ENCODE measurements at regions not wholly inside any gene's neighbourhood (a gene's known extent, or its start where the extent isn't known, plus 50 kb on each side); places are given as distances from the start of the nearest gene placed in this dataset.

DNA sequence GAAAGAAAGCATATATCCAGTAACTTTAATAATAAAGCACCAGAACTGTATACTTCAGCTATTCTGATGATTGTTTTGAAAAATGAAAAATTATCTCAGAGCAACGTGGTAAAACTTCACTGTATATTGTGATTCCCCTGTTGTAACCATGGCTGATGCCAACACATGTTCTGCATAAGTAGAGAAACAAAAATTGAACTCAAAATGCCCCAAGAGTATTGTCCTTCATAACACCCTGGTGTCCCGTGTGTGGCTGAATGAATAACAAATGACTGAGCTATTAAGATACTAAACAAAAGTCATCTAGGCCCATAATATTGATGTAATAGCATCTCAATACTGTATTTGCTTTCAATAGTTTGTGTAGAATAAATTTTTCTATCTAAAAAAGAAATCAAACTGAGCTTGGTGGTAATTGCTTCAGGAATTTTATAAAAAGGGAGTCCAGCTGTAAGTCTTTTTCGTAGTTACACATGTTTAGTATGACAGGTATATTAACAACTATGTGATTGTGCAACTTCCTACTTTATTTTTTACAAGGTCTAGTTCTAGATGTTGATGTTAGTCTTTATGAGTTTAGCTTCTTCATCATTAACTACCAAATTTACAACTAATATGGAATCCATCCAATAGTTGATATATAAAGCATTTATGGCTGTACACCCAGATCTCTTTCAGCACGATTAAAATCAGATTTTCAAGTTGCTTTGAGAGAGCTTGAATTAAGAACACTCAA is 623.8 kb upstream of the AGTR1 start:
- DNase-seq (ENCODE audit: extremely low spot score): no peak
- TF ChIP-seq NFRKB (IDR thresholded peaks at IDR 0.05) (no peak), PKNOX1 (IDR thresholded peaks at IDR 0.05) (no peak), ELF4 (IDR thresholded peaks at IDR 0.05) (no peak), SP1 (IDR thresholded peaks at IDR 0.05) (no peak), CTBP1 (IDR thresholded peaks at IDR 0.05; ENCODE audit: borderline replicate concordance) (no peak)
- POLR2A ChIA-PET: no interaction called here
- CTCF ChIA-PET: no interaction called here

DNA sequence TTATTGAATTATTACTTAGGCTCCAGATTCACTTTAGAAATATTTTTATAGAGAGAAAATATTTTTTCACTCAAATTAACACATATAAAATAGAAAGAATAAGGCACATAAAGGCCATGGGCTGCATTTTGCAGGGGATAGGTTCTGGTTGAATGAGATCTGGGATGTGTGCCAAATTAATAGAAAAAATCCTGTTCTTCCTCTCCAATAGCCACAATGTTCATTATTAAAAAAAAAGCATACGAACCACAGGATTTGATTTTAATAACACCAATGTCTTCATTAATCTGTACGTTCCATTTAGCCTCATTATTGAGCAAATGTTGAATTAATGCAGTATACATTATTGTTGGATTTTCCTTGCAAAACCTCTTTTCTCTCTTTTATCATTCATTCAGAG is 622.8 kb upstream of the AGTR1 start:
- TF ChIP-seq TARDBP (IDR thresholded peaks at IDR 0.05) (no peak), SP1 (IDR thresholded peaks at IDR 0.05) (no peak), LEF1 (IDR thresholded peaks at IDR 0.05; ENCODE audit: borderline replicate concordance) (no peak), PKNOX1 (IDR thresholded peaks at IDR 0.05) (no peak), BHLHE40 (IDR thresholded peaks at IDR 0.05; ENCODE audit: borderline replicate concordance) (no peak), ARNT (IDR thresholded peaks at IDR 0.05) (no peak), FOXK2 (IDR thresholded peaks at IDR 0.05) (no peak), HDGF (IDR thresholded peaks at IDR 0.05; ENCODE audit: borderline replicate concordance) (no peak), L3MBTL2 (conservative IDR thresholded peaks at IDR 0.05) (no peak), SUZ12 (IDR thresholded peaks at IDR 0.05) (no peak), ZNF384 (IDR thresholded peaks at IDR 0.05) (no peak)
- CTCF ChIA-PET: no interaction called here
- DNase-seq (ENCODE audit: extremely low spot score): no peak
- POLR2A ChIA-PET: no interaction called here

- POLR2A ChIA-PET: no interaction called here
- TF ChIP-seq CTBP1 (IDR thresholded peaks at IDR 0.05; ENCODE audit: borderline replicate concordance): no peak
- no peak for TF ChIP-seq L3MBTL2 (conservative IDR thresholded peaks at IDR 0.05)
- TF ChIP-seq SUZ12 (IDR thresholded peaks at IDR 0.05): no peak
- TF ChIP-seq ELF4 (IDR thresholded peaks at IDR 0.05): no peak
- no peak for TF ChIP-seq SP1 (IDR thresholded peaks at IDR 0.05)
- no peak for TF ChIP-seq FOXM1 (IDR thresholded peaks at IDR 0.05; ENCODE audit: borderline replicate concordance)
- TF ChIP-seq TARDBP (IDR thresholded peaks at IDR 0.05): no peak
- TF ChIP-seq PKNOX1 (IDR thresholded peaks at IDR 0.05): no peak
- no peak for TF ChIP-seq FOXK2 (IDR thresholded peaks at IDR 0.05)
- TF ChIP-seq LEF1 (IDR thresholded peaks at IDR 0.05; ENCODE audit: borderline replicate concordance): no peak
- TF ChIP-seq ZNF384 (IDR thresholded peaks at IDR 0.05): no peak
- no peak for TF ChIP-seq BHLHE40 (IDR thresholded peaks at IDR 0.05; ENCODE audit: borderline replicate concordance)
- no peak for TF ChIP-seq ARNT (IDR thresholded peaks at IDR 0.05)
- no peak for TF ChIP-seq FOXA1 (IDR thresholded peaks at IDR 0.05)
- CTCF ChIA-PET: interaction anchor here (0.6 kb wide), 1 partner anchor 711 kb away, joined by 3 read pairs; no protein-coding TSS in a partner anchor
- DNase-seq (ENCODE audit: extremely low spot score): peak; percentile 40
Measured at GRCh38 chr3:148075771-148076716, 621.7 kb upstream of the AGTR1 start.

- ChIA-PET CTCF (interaction anchor here (0.6 kb wide), 1 partner anchor 13 kb away, joined by 5 read pairs; no protein-coding TSS in a partner anchor), POLR2A (no interaction called here)
- no peak for DNase-seq (ENCODE audit: extremely low spot score)
- no peak for TF ChIP-seq L3MBTL2 (conservative IDR thresholded peaks at IDR 0.05)
- TF ChIP-seq HDGF (IDR thresholded peaks at IDR 0.05; ENCODE audit: borderline replicate concordance): no peak
- no peak for TF ChIP-seq SUZ12 (IDR thresholded peaks at IDR 0.05)
- TF ChIP-seq PKNOX1 (IDR thresholded peaks at IDR 0.05): no peak
- no peak for TF ChIP-seq FOXK2 (IDR thresholded peaks at IDR 0.05)
- TF ChIP-seq BHLHE40 (IDR thresholded peaks at IDR 0.05; ENCODE audit: borderline replicate concordance): no peak
- no peak for TF ChIP-seq FOXM1 (IDR thresholded peaks at IDR 0.05; ENCODE audit: borderline replicate concordance)
- no peak for TF ChIP-seq FOXA1 (IDR thresholded peaks at IDR 0.05)
- TF ChIP-seq SP1 (IDR thresholded peaks at IDR 0.05): no peak
- TF ChIP-seq CTBP1 (IDR thresholded peaks at IDR 0.05; ENCODE audit: borderline replicate concordance): no peak
- no peak for TF ChIP-seq TARDBP (IDR thresholded peaks at IDR 0.05)
- TF ChIP-seq ELF4 (IDR thresholded peaks at IDR 0.05): no peak
- no peak for TF ChIP-seq ZNF384 (IDR thresholded peaks at IDR 0.05)
- TF ChIP-seq NFRKB (IDR thresholded peaks at IDR 0.05): no peak
Measured at GRCh38 chr3:148077318-148077923, 620.3 kb upstream of the AGTR1 start.

DNA sequence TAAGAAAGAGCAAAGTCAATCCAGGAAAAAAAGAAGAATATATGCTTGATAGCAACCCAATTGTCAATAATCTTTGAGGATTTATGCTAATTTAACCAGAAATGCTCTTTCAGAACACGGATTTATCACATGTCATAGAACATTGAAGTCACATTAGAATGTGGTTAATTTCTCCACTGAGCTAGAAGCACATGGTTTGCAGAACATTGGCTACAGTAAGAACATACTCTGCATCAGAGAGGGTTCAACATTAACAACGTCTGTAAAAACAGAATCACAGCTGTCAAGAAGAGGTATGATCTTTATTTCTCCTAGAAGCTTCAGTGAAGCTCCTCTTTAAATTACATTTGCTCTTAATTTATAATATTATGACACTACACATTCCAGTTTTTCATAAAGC is 619.7 kb upstream of the AGTR1 start:
- POLR2A ChIA-PET: no interaction called here
- DNase-seq (ENCODE audit: extremely low spot score): no peak
- CTCF ChIA-PET: interaction anchor here (0.7 kb wide), 1 partner anchor 1904 kb away, joined by 3 read pairs; no protein-coding TSS in a partner anchor
- no peak for TF ChIP-seq TARDBP (IDR thresholded peaks at IDR 0.05)
- no peak for TF ChIP-seq PKNOX1 (IDR thresholded peaks at IDR 0.05)
- no peak for TF ChIP-seq ELF4 (IDR thresholded peaks at IDR 0.05)
- TF ChIP-seq SUZ12 (IDR thresholded peaks at IDR 0.05): no peak
- no peak for TF ChIP-seq CTBP1 (IDR thresholded peaks at IDR 0.05; ENCODE audit: borderline replicate concordance)
- no peak for TF ChIP-seq BHLHE40 (IDR thresholded peaks at IDR 0.05; ENCODE audit: borderline replicate concordance)
- no peak for TF ChIP-seq SP1 (IDR thresholded peaks at IDR 0.05)
- TF ChIP-seq ZNF384 (IDR thresholded peaks at IDR 0.05): no peak
- TF ChIP-seq L3MBTL2 (conservative IDR thresholded peaks at IDR 0.05): no peak
- TF ChIP-seq NFRKB (IDR thresholded peaks at IDR 0.05): no peak
- TF ChIP-seq FOXA1 (IDR thresholded peaks at IDR 0.05): no peak

All from HEK293T (cell line).